ENCODE measurements at regions not wholly inside any gene's neighbourhood (a gene's known extent, or its start where the extent isn't known, plus 50 kb on each side); places are given as distances from the start of the nearest gene placed in this dataset.
A peak's percentile ranks its signal among the peaks of the same experiment; 100 is the strongest.

DNA sequence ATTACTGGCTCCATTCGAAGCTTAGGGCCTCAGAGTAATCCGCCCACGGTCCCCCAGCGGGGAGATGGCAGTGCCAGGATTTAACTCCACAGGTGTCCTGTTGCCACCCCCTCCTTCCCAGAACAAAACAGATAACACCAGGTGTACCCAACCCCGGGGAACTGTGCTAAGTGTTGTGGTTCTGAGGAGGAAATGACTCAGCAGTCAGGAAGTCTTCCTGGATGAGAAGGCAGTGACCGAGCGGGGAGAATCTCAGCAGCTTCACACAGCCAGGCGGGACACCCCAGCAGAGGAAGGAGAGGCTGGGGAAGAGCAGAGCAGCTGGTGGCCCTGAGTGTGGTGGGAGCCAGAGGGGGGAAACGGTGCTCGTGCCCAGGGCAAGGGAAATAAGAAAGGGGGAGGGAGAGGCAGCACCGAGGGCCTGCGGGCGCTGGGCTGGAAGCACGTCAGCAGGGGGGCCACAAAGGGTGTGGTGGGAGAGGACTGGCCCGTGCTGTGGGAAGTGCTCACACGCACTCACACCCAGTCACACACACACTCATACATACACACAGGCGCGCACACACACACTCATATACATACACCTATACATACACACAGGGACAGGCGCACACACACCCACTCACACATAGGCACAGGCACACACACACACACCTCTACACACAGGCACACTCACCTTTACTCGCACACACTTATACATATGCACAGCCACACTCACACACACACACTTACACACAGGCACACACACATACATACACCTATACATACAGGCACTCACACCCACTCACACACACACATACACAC lies 59.8 kb upstream of the CHST15 start (continued):
- TF ChIP-seq, protein P1, sequence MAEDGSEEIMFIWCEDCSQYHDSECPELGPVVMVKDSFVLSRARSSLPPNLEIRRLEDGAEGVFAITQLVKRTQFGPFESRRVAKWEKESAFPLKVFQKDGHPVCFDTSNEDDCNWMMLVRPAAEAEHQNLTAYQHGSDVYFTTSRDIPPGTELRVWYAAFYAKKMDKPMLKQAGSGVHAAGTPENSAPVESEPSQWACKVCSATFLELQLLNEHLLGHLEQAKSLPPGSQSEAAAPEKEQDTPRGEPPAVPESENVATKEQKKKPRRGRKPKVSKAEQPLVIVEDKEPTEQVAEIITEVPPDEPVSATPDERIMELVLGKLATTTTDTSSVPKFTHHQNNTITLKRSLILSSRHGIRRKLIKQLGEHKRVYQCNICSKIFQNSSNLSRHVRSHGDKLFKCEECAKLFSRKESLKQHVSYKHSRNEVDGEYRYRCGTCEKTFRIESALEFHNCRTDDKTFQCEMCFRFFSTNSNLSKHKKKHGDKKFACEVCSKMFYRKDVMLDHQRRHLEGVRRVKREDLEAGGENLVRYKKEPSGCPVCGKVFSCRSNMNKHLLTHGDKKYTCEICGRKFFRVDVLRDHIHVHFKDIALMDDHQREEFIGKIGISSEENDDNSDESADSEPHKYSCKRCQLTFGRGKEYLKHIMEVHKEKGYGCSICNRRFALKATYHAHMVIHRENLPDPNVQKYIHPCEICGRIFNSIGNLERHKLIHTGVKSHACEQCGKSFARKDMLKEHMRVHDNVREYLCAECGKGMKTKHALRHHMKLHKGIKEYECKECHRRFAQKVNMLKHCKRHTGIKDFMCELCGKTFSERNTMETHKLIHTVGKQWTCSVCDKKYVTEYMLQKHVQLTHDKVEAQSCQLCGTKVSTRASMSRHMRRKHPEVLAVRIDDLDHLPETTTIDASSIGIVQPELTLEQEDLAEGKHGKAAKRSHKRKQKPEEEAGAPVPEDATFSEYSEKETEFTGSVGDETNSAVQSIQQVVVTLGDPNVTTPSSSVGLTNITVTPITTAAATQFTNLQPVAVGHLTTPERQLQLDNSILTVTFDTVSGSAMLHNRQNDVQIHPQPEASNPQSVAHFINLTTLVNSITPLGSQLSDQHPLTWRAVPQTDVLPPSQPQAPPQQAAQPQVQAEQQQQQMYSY (CRISPR knock-in tag; IDR thresholded peaks at IDR 0.05): no peak
- TF ChIP-seq JUNB (IDR thresholded peaks at IDR 0.05): peak; percentile 56; the same call in 1 of the 2 replicates
- TF ChIP-seq, protein P2, sequence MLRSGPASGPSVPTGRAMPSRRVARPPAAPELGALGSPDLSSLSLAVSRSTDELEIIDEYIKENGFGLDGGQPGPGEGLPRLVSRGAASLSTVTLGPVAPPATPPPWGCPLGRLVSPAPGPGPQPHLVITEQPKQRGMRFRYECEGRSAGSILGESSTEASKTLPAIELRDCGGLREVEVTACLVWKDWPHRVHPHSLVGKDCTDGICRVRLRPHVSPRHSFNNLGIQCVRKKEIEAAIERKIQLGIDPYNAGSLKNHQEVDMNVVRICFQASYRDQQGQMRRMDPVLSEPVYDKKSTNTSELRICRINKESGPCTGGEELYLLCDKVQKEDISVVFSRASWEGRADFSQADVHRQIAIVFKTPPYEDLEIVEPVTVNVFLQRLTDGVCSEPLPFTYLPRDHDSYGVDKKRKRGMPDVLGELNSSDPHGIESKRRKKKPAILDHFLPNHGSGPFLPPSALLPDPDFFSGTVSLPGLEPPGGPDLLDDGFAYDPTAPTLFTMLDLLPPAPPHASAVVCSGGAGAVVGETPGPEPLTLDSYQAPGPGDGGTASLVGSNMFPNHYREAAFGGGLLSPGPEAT (IDR thresholded peaks at IDR 0.05; ENCODE audit: low read depth): peak; percentile 66
- TF ChIP-seq MTA2 (IDR thresholded peaks at IDR 0.05; ENCODE audit: low read depth): peak; percentile 63
- no peak for TF ChIP-seq RAD21 (IDR thresholded peaks at IDR 0.05; ENCODE audit: insufficient read depth, low read depth, low read length)
- TF ChIP-seq, protein P3, sequence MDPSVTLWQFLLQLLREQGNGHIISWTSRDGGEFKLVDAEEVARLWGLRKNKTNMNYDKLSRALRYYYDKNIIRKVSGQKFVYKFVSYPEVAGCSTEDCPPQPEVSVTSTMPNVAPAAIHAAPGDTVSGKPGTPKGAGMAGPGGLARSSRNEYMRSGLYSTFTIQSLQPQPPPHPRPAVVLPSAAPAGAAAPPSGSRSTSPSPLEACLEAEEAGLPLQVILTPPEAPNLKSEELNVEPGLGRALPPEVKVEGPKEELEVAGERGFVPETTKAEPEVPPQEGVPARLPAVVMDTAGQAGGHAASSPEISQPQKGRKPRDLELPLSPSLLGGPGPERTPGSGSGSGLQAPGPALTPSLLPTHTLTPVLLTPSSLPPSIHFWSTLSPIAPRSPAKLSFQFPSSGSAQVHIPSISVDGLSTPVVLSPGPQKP (IDR thresholded peaks at IDR 0.05; ENCODE audit: low read depth, low read length): no peak
- no peak for TF ChIP-seq BCL11A (IDR thresholded peaks at IDR 0.05; ENCODE audit: low read depth, low read length)
- TF ChIP-seq MTA3 (IDR thresholded peaks at IDR 0.05; ENCODE audit: borderline replicate concordance, low read length): no peak; the same call in 1 of the 2 replicates
- TF ChIP-seq ZNF274 (IDR thresholded peaks at IDR 0.05; ENCODE audit: insufficient read depth, insufficient read length): no peak
- TF ChIP-seq SUZ12 (IDR thresholded peaks at IDR 0.05; ENCODE audit: unreplicated experiment): no peak
- TF ChIP-seq ZNF622 (IDR thresholded peaks at IDR 0.05): no peak
- peak; percentile 36; the same call in 1 of the 2 replicates for TF ChIP-seq JUND (IDR thresholded peaks at IDR 0.05; ENCODE audit: low read depth, low read length)
- TF ChIP-seq RUNX3 (IDR thresholded peaks at IDR 0.05; ENCODE audit: low read length): peak; percentile 80
- peak; percentile 63; the same call in 1 of the 2 replicates for TF ChIP-seq TBL1XR1 (IDR thresholded peaks at IDR 0.05; ENCODE audit: low read depth, low read length)
- TF ChIP-seq, protein P4, sequence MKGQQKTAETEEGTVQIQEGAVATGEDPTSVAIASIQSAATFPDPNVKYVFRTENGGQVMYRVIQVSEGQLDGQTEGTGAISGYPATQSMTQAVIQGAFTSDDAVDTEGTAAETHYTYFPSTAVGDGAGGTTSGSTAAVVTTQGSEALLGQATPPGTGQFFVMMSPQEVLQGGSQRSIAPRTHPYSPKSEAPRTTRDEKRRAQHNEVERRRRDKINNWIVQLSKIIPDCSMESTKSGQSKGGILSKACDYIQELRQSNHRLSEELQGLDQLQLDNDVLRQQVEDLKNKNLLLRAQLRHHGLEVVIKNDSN (IDR thresholded peaks at IDR 0.05; ENCODE audit: borderline replicate concordance, extremely low read length, insufficient read depth, low read depth, low read length): no peak
- no peak for TF ChIP-seq CBX3 (IDR thresholded peaks at IDR 0.05; ENCODE audit: borderline replicate concordance, low read depth)
- TF ChIP-seq SPI1 (IDR thresholded peaks at IDR 0.05; ENCODE audit: borderline replicate concordance, insufficient read depth, low read depth, low read length): no peak
- peak; percentile 54; the same call in 1 of the 2 replicates for TF ChIP-seq NFIC (IDR thresholded peaks at IDR 0.05; ENCODE audit: low read depth, low read length)
- TF ChIP-seq DPF2 (IDR thresholded peaks at IDR 0.05): peak; percentile 82
- peak; percentile 86 for TF ChIP-seq GATAD2B (conservative IDR thresholded peaks at IDR 0.05; ENCODE audit: low read depth)
- TF ChIP-seq ZZZ3 (IDR thresholded peaks at IDR 0.05; ENCODE audit: control insufficient read depth, insufficient read length, low read depth): no peak
- 0 out of 2 replicates have a peak, but pooled peaks have one; percentile 26 for TF ChIP-seq BMI1 (IDR thresholded peaks at IDR 0.05; ENCODE audit: borderline replicate concordance)
- TF ChIP-seq EP300 (IDR thresholded peaks at IDR 0.05; ENCODE audit: borderline replicate concordance in 1 of 2, control insufficient read depth in 1 of 2, low read depth in 2 of 2, low read length in 2 of 2): peak; percentile 11 to 67; a peak in 2 of 4 replicates

All from GM12878 (cell line).